ENCODE measurements at regions not wholly inside any gene's neighbourhood (a gene's known extent, or its start where the extent isn't known, plus 50 kb on each side); places are given as distances from the start of the nearest gene placed in this dataset.

DNA sequence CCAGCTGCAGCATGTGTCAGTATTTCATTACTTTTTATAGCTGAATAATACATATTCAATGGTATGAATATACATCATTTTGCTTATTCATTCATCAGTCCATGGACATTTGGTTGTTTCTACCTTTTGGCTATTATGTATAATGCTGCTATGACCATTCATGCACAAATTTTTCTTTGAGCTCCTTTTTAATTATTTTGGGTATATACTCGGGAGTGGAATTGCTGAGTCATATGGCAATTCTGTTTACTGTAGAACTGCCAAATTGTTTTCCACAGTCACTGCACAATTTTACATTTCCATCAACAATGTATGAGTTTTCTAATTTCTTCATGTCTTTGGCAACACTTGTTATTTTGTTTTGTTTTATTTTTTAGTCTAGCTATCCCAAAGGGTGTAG is 405.9 kb upstream of the PITX2 start:
- DNase-seq (no peak), ATAC-seq (no peak)
- Histone ChIP-seq H3K27ac (no peak overlapping the region), H3K4me3 (no peak overlapping the region), H3K36me3 (no peaks in the 10 kb centered on the region), H3K27me3 (no peaks in the 10 kb centered on the region), H3K9me3 (no peaks in the 10 kb centered on the region), H3K4me1 (no peaks in the 10 kb centered on the region)
- no peak for TF ChIP-seq POLR2A (IDR thresholded peaks at IDR 0.05)
- TF ChIP-seq, protein P1, sequence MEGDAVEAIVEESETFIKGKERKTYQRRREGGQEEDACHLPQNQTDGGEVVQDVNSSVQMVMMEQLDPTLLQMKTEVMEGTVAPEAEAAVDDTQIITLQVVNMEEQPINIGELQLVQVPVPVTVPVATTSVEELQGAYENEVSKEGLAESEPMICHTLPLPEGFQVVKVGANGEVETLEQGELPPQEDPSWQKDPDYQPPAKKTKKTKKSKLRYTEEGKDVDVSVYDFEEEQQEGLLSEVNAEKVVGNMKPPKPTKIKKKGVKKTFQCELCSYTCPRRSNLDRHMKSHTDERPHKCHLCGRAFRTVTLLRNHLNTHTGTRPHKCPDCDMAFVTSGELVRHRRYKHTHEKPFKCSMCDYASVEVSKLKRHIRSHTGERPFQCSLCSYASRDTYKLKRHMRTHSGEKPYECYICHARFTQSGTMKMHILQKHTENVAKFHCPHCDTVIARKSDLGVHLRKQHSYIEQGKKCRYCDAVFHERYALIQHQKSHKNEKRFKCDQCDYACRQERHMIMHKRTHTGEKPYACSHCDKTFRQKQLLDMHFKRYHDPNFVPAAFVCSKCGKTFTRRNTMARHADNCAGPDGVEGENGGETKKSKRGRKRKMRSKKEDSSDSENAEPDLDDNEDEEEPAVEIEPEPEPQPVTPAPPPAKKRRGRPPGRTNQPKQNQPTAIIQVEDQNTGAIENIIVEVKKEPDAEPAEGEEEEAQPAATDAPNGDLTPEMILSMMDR (IDR thresholded peaks at IDR 0.05), result no peak
- intact Hi-C loops (cut with DNase I), result no loop called here
- WGBS (ENCODE audit: insufficient coverage, low coverage, low lambda C conversion rate, missing lambda C conversion rate), result 25% methylated on average over 1 of the region's 1 CpG

DNA sequence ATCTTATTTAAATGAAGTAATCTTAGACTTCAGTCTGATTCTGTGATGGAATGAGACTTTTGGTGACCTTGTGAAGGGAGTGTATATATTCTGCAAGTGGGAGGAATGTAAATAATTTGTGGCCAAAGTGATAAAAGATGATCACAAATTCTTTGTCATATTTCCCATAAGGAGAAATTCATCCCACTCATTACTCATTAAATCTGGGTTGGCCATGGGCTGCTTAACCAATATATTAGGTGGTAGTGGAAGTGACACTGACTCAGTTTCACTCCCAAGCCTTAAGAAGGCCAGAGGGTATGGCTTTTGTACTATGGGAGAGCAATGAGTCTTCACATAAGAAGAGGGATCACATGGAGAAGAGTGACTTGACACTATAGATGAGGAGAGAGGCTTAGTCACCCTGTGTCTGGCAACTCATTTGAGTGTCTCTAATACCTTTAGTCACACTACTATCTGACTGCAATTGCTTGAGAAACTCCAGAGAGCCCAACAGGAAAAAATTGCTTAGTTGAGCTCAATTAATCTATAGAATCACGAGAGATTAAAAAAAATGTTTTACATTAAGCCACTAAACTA is 408.2 kb upstream of the PITX2 start:
- no peak for ATAC-seq
- intact Hi-C loops (cut with DNase I), result no loop called here
- no peaks in the 10 kb centered on the region for H3K27me3 ChIP-seq
- no peaks in the 10 kb centered on the region for H3K36me3 ChIP-seq
- H3K4me1 ChIP-seq, result no peaks in the 10 kb centered on the region
- no peak overlapping the region for H3K4me3 ChIP-seq
- H3K27ac ChIP-seq, result no peak overlapping the region
- 6% methylated on average over 1 of the region's 1 CpG for WGBS (ENCODE audit: insufficient coverage, low coverage, low lambda C conversion rate, missing lambda C conversion rate)
- no peak for TF ChIP-seq POLR2A (IDR thresholded peaks at IDR 0.05)
- TF ChIP-seq, protein P1 (IDR thresholded peaks at IDR 0.05), result no peak
- no peak for DNase-seq
- H3K9me3 ChIP-seq, result no peaks in the 10 kb centered on the region

DNA sequence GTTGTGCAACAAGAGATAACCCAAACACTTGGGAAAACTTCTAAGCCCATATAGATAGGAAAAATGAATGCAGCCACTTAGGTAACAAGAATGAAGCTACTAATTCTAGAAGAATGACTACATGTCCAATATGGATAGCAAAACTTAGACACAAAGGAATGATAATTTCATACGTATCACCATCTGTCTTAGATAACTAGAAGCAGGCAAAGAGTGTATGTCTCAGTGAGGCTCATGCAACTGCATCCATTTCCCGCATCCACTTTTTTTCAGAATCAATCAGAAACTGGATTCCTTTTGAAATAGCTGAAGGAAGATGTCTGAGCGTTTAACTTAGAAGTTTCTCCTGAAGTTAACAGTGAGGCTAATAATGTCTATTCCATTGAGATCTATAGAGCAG is 408.7 kb upstream of the PITX2 start:
- H3K4me1 ChIP-seq, result no peaks in the 10 kb centered on the region
- no peak overlapping the region for H3K27ac ChIP-seq
- TF ChIP-seq, protein P1 (IDR thresholded peaks at IDR 0.05), result no peak
- TF ChIP-seq POLR2A (IDR thresholded peaks at IDR 0.05), result no peak
- H3K36me3 ChIP-seq, result no peaks in the 10 kb centered on the region
- WGBS (ENCODE audit: insufficient coverage, low coverage, low lambda C conversion rate, missing lambda C conversion rate), result 63% methylated on average over 3 of the region's 3 CpGs
- H3K4me3 ChIP-seq, result no peak overlapping the region
- DNase-seq, result no peak
- H3K9me3 ChIP-seq, result no peaks in the 10 kb centered on the region
- intact Hi-C loops (cut with DNase I), result no loop called here
- H3K27me3 ChIP-seq, result no peaks in the 10 kb centered on the region
- ATAC-seq, result no peak

DNA sequence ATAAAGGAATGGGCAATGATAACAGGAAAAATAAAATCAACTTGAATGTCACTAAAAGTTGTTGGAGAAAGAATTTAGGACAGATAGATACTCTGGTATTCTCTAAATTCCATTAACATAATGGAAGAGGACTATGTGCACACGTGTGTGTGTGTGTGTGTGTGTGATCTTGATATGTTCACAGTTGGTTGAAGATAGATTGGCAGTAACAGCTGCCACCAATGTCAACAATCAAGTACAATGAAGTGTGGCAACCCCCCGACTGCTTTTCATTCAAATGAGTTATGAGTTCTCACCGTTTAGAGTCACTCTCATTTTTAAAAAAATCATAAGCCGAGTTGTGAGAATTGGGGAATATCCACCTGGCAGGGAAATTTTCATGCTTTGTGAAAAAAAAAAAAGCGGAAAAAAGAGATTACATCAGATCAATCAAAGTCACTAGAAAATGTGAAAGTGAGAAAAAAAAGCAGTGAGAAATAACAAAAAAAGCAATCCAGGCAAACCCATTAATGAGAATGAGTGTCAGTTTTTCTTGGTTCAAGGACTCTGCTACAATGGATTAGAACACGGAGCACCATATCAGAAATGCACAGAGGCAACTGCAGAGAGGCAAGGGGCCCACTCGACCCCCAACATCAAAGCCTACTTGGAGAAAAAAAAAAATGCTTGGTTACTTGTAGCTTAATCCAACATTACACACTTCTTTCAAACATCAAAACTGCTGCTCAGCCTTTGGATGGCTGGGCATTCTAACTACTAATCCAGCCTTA is 414.9 kb upstream of the PITX2 start:
- DNase-seq (no peak), ATAC-seq (no peak)
- no peaks in the 10 kb centered on the region for H3K9me3 ChIP-seq
- no peaks in the 10 kb centered on the region for H3K36me3 ChIP-seq
- 12% methylated on average over 6 of the region's 7 CpGs for WGBS (ENCODE audit: insufficient coverage, low coverage, low lambda C conversion rate, missing lambda C conversion rate)
- H3K27me3 ChIP-seq, result no peaks in the 10 kb centered on the region
- intact Hi-C loops (cut with DNase I), result no loop called here
- H3K4me1 ChIP-seq, result no peaks in the 10 kb centered on the region
- H3K4me3 ChIP-seq, result no peak overlapping the region
- no peak overlapping the region for H3K27ac ChIP-seq
- TF ChIP-seq, protein P1 (IDR thresholded peaks at IDR 0.05), result no peak
- TF ChIP-seq POLR2A (IDR thresholded peaks at IDR 0.05), result no peak

Measured in right lobe of liver (tissue), 6 donors.